ENCODE measurements at regions not wholly inside any gene's neighbourhood (a gene's known extent, or its start where the extent isn't known, plus 50 kb on each side); places are given as distances from the start of the nearest gene placed in this dataset.

GRCh38 chr2:147352264-147353071 is 492.4 kb upstream of the ACVR2A start:
- no peak for DNase-seq
- TF ChIP-seq CTCF (IDR thresholded peaks at IDR 0.05) = no peak
- Histone ChIP-seq H3K4me1 (ENCODE audit: insufficient read depth, low read length) (no peaks in the 10 kb centered on the region), H3K4me3 (ENCODE audit: low read length) (no peak overlapping the region), H3K36me3 (ENCODE audit: insufficient read depth, low read length) (no peaks in the 10 kb centered on the region), H3K27ac (ENCODE audit: low read depth in 1 of 2, low read length in 2 of 2) (no peak overlapping the region), H3K27me3 (ENCODE audit: control insufficient read depth in 1 of 2, insufficient read depth in 2 of 2, low read length in 2 of 2) (no peaks in the 10 kb centered on the region), H3K9me3 (ENCODE audit: control insufficient read depth in 1 of 2, insufficient read depth in 1 of 2, low read length in 2 of 2) (no peaks in the 10 kb centered on the region)
- H3K9me3 Mint-ChIP-seq = no peaks in the 10 kb centered on the region
- no peak overlapping the region for H3K4me3 Mint-ChIP-seq
- ChIA-PET POLR2A (no interaction called here), CTCF (interaction anchor here (0.9 kb wide), 1 partner anchor 37 kb away, joined by 3 read pairs; no protein-coding TSS in a partner anchor)
- no peak for ATAC-seq (ENCODE audit: poor library complexity)
- intact Hi-C loops (cut with DNase I, micrococcal nuclease) = no loop called here
- no peaks in the 10 kb centered on the region for H3K27me3 Mint-ChIP-seq
- no peaks in the 10 kb centered on the region for H3K4me1 Mint-ChIP-seq (ENCODE audit: low read depth)
- no peak overlapping the region for H3K27ac Mint-ChIP-seq
- H3K36me3 Mint-ChIP-seq (ENCODE audit: low read depth) = no peaks in the 10 kb centered on the region

- H3K36me3 Mint-ChIP-seq (ENCODE audit: low read depth) = no peaks in the 10 kb centered on the region
Measured at GRCh38 chr2:147351784-147352183, 493.0 kb upstream of the ACVR2A start.

GRCh38 chr2:147348931-147349555 is 495.8 kb upstream of the ACVR2A start:
- Mint-ChIP-seq H3K36me3 (ENCODE audit: low read depth) (no peaks in the 10 kb centered on the region), H3K9me3 (peaks cover 4% of the 10 kb centered on the region), H3K4me3 (no peak overlapping the region), H3K27me3 (no peaks in the 10 kb centered on the region), H3K4me1 (ENCODE audit: low read depth) (no peaks in the 10 kb centered on the region), H3K27ac (no peak overlapping the region)
- Histone ChIP-seq H3K9me3 (ENCODE audit: control insufficient read depth in 1 of 2, insufficient read depth in 1 of 2, low read length in 2 of 2) (peaks cover 0 to 6% of the 10 kb centered on the region in 2 experiments), H3K4me3 (ENCODE audit: low read length) (no peak overlapping the region), H3K27me3 (ENCODE audit: control insufficient read depth in 1 of 2, insufficient read depth in 2 of 2, low read length in 2 of 2) (no peaks in the 10 kb centered on the region), H3K4me1 (ENCODE audit: insufficient read depth, low read length) (no peaks in the 10 kb centered on the region), H3K36me3 (ENCODE audit: insufficient read depth, low read length) (no peaks in the 10 kb centered on the region), H3K27ac (ENCODE audit: low read depth in 1 of 2, low read length in 2 of 2) (no peak overlapping the region)
- POLR2A ChIA-PET = no interaction called here
- CTCF ChIA-PET = no interaction called here
- no peak for TF ChIP-seq CTCF (IDR thresholded peaks at IDR 0.05)
- no peak for ATAC-seq (ENCODE audit: poor library complexity)
- intact Hi-C loops (cut with DNase I, micrococcal nuclease) = no loop called here
- DNase-seq = no peak

More at GRCh38 chr2:147351784-147352183, 493.0 kb upstream of the ACVR2A start:
- intact Hi-C loops (cut with DNase I, micrococcal nuclease) = no loop called here
- Histone ChIP-seq H3K4me3 (ENCODE audit: low read length) (no peak overlapping the region), H3K27me3 (ENCODE audit: control insufficient read depth in 1 of 2, insufficient read depth in 2 of 2, low read length in 2 of 2) (no peaks in the 10 kb centered on the region), H3K9me3 (ENCODE audit: control insufficient read depth in 1 of 2, insufficient read depth in 1 of 2, low read length in 2 of 2) (no peaks in the 10 kb centered on the region), H3K36me3 (ENCODE audit: insufficient read depth, low read length) (no peaks in the 10 kb centered on the region), H3K4me1 (ENCODE audit: insufficient read depth, low read length) (no peaks in the 10 kb centered on the region), H3K27ac (ENCODE audit: low read depth in 1 of 2, low read length in 2 of 2) (no peak overlapping the region)
- DNase-seq = no peak
- no peaks in the 10 kb centered on the region for H3K27me3 Mint-ChIP-seq
- no peak overlapping the region for H3K27ac Mint-ChIP-seq
- no peaks in the 10 kb centered on the region for H3K9me3 Mint-ChIP-seq
- H3K4me1 Mint-ChIP-seq (ENCODE audit: low read depth) = no peaks in the 10 kb centered on the region
- H3K4me3 Mint-ChIP-seq = no peak overlapping the region
- CTCF ChIA-PET = interaction anchor here (0.9 kb wide), 1 partner anchor 38 kb away, joined by 3 read pairs; no protein-coding TSS in a partner anchor
- ATAC-seq (ENCODE audit: poor library complexity) = no peak
- POLR2A ChIA-PET = no interaction called here
- TF ChIP-seq CTCF (IDR thresholded peaks at IDR 0.05) = no peak
